NB4 (cell line): ENCODE measurements at regions not wholly inside any gene's neighbourhood (a gene's known extent, or its start where the extent isn't known, plus 50 kb on each side); places are given as distances from the start of the nearest gene placed in this dataset.
"Not testable (repeated sequence)": the region's sequence is repeated elsewhere in the genome, so short reads cannot be mapped to it uniquely, and the experiment has no call there.

Experiments
- MYC ChIP-seq: IDR thresholded peaks from 2 replicates; pipeline ENCODE4 v1.6.1; 2011; ENCODE audit warnings: low read depth, low read length
- POLR2A ChIP-seq: IDR thresholded peaks from 2 replicates; pipeline ENCODE4 v1.6.1; 2011; ENCODE audit warnings: mild to moderate bottlenecking; ENCODE audit not compliant: insufficient read length; ENCODE audit errors: extremely low read depth
- TF ChIP-seq, protein P1 (sequence below): IDR thresholded peaks from one replicate; pipeline ENCODE4 v1.5.1; 2012; ENCODE audit warnings: low read depth, low read length

DNA sequence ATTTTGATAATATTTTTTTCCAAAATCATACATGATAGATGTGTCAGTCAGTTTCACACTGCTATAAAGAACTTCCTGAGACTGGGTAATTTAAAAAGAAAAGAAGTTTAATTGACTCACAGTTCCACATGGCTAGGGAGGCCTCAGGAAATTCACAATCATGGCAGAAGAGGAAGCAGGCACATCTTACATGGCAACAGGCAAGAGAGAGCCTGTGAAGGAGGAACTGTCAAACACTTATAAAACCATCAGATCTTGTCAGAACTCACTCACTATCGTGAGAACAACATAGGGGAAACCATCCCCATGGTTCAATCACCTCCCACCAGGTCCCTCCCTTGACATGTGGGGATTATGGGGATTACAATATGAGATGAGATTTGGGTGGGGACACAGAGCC, 201.5 kb upstream of the EDNRB start:
- TF ChIP-seq, protein P1, sequence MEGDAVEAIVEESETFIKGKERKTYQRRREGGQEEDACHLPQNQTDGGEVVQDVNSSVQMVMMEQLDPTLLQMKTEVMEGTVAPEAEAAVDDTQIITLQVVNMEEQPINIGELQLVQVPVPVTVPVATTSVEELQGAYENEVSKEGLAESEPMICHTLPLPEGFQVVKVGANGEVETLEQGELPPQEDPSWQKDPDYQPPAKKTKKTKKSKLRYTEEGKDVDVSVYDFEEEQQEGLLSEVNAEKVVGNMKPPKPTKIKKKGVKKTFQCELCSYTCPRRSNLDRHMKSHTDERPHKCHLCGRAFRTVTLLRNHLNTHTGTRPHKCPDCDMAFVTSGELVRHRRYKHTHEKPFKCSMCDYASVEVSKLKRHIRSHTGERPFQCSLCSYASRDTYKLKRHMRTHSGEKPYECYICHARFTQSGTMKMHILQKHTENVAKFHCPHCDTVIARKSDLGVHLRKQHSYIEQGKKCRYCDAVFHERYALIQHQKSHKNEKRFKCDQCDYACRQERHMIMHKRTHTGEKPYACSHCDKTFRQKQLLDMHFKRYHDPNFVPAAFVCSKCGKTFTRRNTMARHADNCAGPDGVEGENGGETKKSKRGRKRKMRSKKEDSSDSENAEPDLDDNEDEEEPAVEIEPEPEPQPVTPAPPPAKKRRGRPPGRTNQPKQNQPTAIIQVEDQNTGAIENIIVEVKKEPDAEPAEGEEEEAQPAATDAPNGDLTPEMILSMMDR, result not testable (repeated sequence)
- TF ChIP-seq POLR2A, MYC: not testable (repeated sequence)
